Prostate gland (tissue), 2 donors: ENCODE measurements at regions not wholly inside any gene's neighbourhood (a gene's known extent, or its start where the extent isn't known, plus 50 kb on each side); places are given as distances from the start of the nearest gene placed in this dataset.

Source experiments
- DNase-seq: peaks from one replicate; pipeline ENCODE4 v3.0.0-alpha.2; 2019; ENCODE audit warnings: low spot score
- H3K27ac ChIP-seq, 2 donors: fragments of 200-600 bp; sonication (generic); 2 replicates each; pipeline ENCODE4 v1.5.1; 2017 to 2019
- H3K27me3 ChIP-seq: fragments of 200-600 bp; sonication (generic); replicated peaks from 2 replicates; pipeline ENCODE4 v1.5.1; 2019; ENCODE audit not compliant: insufficient read depth
- H3K36me3 ChIP-seq, 2 donors: fragments of 200-600 bp; sonication (generic); 1 replicate in 1 of 2; 2 replicates in 1 of 2; pipeline versions ENCODE4 v1.5.1 to v1.8.1; 2017 to 2019
- H3K4me1 ChIP-seq: fragments of 200-600 bp; sonication (generic); replicated peaks from 2 replicates; pipeline ENCODE4 v1.5.1; 2019
- H3K4me3 ChIP-seq, 2 donors: fragments of 200-600 bp; sonication (generic); 2 replicates each; pipeline ENCODE4 v1.5.1; 2017 to 2019
- H3K9me3 ChIP-seq: fragments of 200-600 bp; sonication (generic); 2 replicates; pipeline ENCODE4 v1.5.1; 2017
- CTCF ChIP-seq, 4 experiments: fragments of 200-600 bp in 2 of 4; fragments of 450-650 bp in 2 of 4; sonication (generic) in 2 of 4; IDR thresholded peaks; 1 replicate in 3 of 4; 2 replicates in 1 of 4; pipeline ENCODE4 v1.5.1; 2016 to 2019; ENCODE audit warnings: antibody characterized with exemption in 4 of 4, mild to moderate bottlenecking in 2 of 4, moderate library complexity in 2 of 4
- POLR2A ChIP-seq: fragments of 450-650 bp; IDR thresholded peaks from one replicate; pipeline ENCODE4 v1.6.1; 2016; ENCODE audit warnings: antibody characterized with exemption, mild to moderate bottlenecking
- POLR2AphosphoS5 ChIP-seq: sonication (generic); formaldehyde crosslinking; IDR thresholded peaks from one replicate; pipeline ENCODE4 v1.6.1; 2017; ENCODE audit warnings: antibody characterized with exemption
- WGBS: methylation state at CpG from one replicate; pipeline ENCODE4 v1.1.5; 2018; 5-methylcytosine and 5-hydroxymethylcytosine counted together
- intact Hi-C: fragments of 100-400 bp; cut with DNase I; formaldehyde crosslinking; loops from one replicate; pipeline ENCODE4 v1.14.2; 2022

GRCh38 chr11:91906871-91907624, 317.6 kb upstream of the FAT3 start:
- H3K4me3 ChIP-seq, result no peak overlapping the region
- intact Hi-C loops, result no loop called here
- H3K36me3 ChIP-seq, result no peaks in the 10 kb centered on the region
- H3K4me1 ChIP-seq, result no peaks in the 10 kb centered on the region
- DNase-seq, result no peak
- no peak for TF ChIP-seq POLR2A
- TF ChIP-seq CTCF (IDR thresholded peaks at IDR 0.05), result no peak
- no peak for TF ChIP-seq POLR2AphosphoS5
- no peaks in the 10 kb centered on the region for H3K9me3 ChIP-seq
- WGBS, result 75% methylated on average over 9 of the region's 9 CpGs
- no peak overlapping the region for H3K27ac ChIP-seq
- H3K27me3 ChIP-seq, result no peaks in the 10 kb centered on the region

- TF ChIP-seq POLR2AphosphoS5 (no peak), CTCF (IDR thresholded peaks at IDR 0.05) (no peak), POLR2A (no peak)
- intact Hi-C loops, result no loop called here
- Histone ChIP-seq H3K27ac (no peak overlapping the region), H3K9me3 (no peaks in the 10 kb centered on the region), H3K36me3 (no peaks in the 10 kb centered on the region), H3K4me1 (no peaks in the 10 kb centered on the region), H3K4me3 (no peak overlapping the region), H3K27me3 (no peaks in the 10 kb centered on the region)
- 88% methylated on average over 7 of the region's 7 CpGs for WGBS
- DNase-seq, result no peak
Observed at GRCh38 chr11:91904792-91905785, 319.5 kb upstream of the FAT3 start.

GRCh38 chr11:91902312-91902711, 322.3 kb upstream of the FAT3 start:
- 39% methylated on average over 1 of the region's 1 CpG for WGBS
- Histone ChIP-seq H3K27me3 (no peaks in the 10 kb centered on the region), H3K4me1 (no peaks in the 10 kb centered on the region), H3K27ac (no peak overlapping the region), H3K9me3 (no peaks in the 10 kb centered on the region), H3K36me3 (no peaks in the 10 kb centered on the region), H3K4me3 (no peak overlapping the region)
- intact Hi-C loops, result no loop called here
- TF ChIP-seq POLR2AphosphoS5 (no peak), CTCF (IDR thresholded peaks at IDR 0.05) (no peak), POLR2A (no peak)
- DNase-seq, result no peak

- whole genome bisulfite sequencing, result 44% methylated on average over 1 of the region's 1 CpG
- intact Hi-C loops, result no loop called here
- H3K27me3 ChIP-seq, result no peaks in the 10 kb centered on the region
- H3K9me3 ChIP-seq, result no peaks in the 10 kb centered on the region
- H3K36me3 ChIP-seq, result no peaks in the 10 kb centered on the region
- TF ChIP-seq POLR2AphosphoS5 (no peak), POLR2A (no peak), CTCF (IDR thresholded peaks at IDR 0.05) (no peak)
- no peak overlapping the region for H3K4me3 ChIP-seq
- no peak overlapping the region for H3K27ac ChIP-seq
- no peaks in the 10 kb centered on the region for H3K4me1 ChIP-seq
- DNase-seq, result no peak
Observed at GRCh38 chr11:91880660-91881059, 344.0 kb upstream of the FAT3 start.
